GM18498 (cell line): ENCODE measurements at regions not wholly inside any gene's neighbourhood (a gene's known extent, or its start where the extent isn't known, plus 50 kb on each side); places are given as distances from the start of the nearest gene placed in this dataset.

Experiments
- ATAC-seq: cut with Tn5 transposase; IDR thresholded peaks from one replicate; pipeline ENCODE4 v1.9.1; 2021; ENCODE audit warnings: mild to moderate bottlenecking, moderate library complexity; ENCODE audit not compliant: unreplicated experiment

DNA sequence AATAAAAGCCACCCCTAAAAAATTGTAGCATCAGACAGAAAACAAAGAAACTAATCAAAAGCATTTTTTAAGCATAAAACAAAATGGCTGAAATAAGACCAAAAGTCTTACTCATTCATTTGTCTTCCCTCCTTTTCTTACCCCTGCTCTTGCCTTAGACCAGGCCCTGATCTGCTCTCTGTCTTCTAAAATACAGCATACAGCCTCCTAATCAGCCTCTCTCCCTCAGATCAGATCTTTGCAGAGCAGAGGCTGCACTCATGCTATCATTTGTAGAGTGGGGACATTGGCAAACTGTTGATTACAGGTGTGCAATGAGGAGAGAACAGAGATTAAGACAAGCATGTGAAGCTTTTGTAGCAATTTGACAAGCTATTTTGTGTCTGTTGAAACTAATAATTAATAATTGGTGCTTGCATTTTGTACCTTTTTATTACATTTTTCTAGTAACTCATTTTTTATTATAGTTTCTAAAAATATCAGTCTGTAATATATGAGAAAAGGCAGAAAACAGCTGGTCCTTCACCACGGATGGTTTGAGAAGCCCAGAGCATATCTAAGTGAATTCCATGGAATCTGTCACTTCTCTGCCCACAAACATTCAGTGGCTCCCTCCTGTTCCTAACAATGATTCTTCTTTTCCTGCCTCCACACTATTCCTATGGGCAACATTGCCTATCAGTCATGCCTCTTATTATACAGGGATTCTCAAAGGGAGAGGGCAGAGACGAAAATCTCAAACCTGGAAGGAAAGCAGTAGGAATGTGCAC, 286.2 kb upstream of the STT3B start:
- ATAC-seq: no peak

GRCh38 chr3:31247063-31247447, 285.7 kb upstream of the STT3B start:
- ATAC-seq: no peak

GRCh38 chr3:31247850-31248562, 284.7 kb upstream of the STT3B start:
- ATAC-seq: peak; percentile 50

DNA sequence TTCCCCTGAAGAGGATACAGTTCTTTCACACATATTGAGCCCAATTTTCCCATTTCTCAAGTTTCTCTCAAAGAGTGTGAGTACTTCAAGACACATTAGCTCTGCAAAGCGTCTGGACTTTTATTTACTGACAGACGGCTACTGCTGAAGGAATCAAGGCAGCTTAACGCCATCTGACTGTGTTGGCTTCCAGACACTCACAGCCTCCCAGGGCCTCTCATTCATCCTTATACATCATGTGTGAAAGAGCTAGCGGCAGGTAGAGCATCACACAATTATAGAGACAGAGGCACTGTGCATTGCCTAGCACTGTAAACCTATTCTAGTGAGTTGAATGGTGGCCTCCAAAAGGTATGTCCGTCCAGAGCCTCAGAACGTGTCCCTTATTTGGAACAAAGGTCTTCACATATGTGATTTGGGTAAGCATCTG, 284.1 kb upstream of the STT3B start:
- ATAC-seq: peak; percentile 10

GRCh38 chr3:31249545-31249944, 283.2 kb upstream of the STT3B start:
- no peak for ATAC-seq

DNA sequence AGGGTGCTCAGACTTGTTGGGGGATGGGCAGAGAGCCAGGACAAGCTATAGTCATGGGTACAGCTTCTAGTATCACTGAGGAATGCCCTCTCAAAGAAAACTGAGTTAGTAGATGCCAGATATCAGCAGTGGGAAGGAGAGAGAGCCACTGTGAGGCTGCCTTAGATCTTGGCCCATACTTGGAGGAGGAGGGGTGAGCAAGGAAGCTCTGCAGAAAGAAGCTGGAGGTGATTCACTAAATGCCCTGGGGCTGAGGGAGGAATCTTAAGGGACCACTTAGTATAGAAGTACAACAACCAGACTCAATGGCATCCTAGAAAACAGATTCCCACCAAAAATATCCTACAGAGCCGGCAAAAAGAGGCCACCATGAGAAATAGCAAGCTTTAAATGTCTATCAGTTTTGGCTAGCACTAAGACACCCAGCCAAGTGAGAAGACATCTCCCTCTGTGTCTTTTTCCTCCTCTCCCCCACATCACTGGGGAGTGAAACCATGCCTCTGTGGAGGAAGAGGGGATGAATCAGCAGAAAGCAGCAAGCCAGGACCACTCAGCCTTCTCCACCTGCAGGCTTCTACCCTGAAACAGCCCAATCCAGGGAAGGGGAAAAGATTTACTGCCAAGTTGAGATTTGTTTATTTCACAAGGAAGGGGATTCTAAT, 282.5 kb upstream of the STT3B start:
- no peak for ATAC-seq

DNA sequence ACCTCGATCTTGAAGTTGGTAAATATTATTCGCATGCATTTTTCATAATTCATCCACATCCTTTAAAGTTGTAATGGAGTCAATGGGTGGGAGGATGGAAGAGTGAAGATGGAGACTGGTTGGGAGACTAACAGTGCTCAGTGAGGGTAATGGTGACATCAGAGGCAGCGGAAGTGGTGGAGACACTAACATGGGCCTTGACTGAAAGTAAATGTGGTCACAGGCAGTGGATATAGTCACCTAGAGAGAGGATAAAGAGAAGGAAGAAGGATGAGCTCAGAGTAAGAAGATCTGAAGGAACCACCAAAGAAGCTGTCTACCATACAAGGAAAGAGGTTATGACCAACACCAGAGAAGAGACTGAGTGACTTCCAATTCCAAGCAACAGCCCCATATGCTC, 281.6 kb upstream of the STT3B start:
- no peak for ATAC-seq

GRCh38 chr3:31252216-31253185, 280.2 kb upstream of the STT3B start:
- ATAC-seq: no peak

- no peak for ATAC-seq
Observed at GRCh38 chr3:31253782-31254181, 278.9 kb upstream of the STT3B start.

- no peak for ATAC-seq
Observed at GRCh38 chr3:31254483-31254882, 278.2 kb upstream of the STT3B start.

- no peak for ATAC-seq
Observed at GRCh38 chr3:31255007-31255581, 277.6 kb upstream of the STT3B start.

- ATAC-seq: no peak
Observed at GRCh38 chr3:31262201-31262600, 270.5 kb upstream of the STT3B start.

DNA sequence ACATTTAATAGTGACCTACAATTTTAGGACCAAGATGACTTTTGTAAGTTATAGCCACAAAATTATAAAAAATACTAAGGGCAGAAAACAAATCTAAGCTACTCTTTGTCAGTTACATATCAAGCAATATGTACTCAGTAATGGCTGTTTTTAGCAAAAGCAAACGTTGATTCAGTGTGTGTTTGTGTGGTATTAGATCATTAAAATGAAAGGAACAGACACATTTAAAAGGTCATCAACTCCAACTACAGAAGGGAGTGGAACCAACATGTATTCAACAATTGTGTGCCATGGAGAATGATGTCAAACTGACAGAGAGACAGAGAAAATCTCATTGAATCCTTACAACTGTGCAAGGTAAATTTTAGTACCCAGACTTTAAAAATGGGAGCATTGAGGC, 268.8 kb upstream of the STT3B start:
- no peak for ATAC-seq

- no peak for ATAC-seq
Observed at GRCh38 chr3:31265646-31266428, 266.9 kb upstream of the STT3B start.

DNA sequence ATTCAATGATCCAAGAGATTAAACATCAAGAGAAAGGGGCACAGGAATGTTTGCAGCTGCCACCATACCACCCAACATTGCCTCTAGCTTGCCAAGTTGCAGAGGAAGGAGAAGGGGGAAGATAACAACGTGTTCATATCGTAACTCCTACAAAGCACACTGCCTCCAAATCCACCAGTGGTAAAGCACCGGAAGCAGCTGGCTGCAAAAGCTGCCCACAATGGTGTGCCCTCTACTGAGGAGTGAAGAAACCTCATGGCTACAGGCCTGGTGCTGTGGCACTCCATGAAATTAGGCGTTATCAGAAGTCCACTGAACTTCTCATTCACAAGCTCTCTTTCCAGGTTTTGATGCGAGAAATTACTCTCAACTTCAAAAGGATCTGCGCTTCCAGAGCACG, 263.9 kb upstream of the STT3B start:
- ATAC-seq: no peak

DNA sequence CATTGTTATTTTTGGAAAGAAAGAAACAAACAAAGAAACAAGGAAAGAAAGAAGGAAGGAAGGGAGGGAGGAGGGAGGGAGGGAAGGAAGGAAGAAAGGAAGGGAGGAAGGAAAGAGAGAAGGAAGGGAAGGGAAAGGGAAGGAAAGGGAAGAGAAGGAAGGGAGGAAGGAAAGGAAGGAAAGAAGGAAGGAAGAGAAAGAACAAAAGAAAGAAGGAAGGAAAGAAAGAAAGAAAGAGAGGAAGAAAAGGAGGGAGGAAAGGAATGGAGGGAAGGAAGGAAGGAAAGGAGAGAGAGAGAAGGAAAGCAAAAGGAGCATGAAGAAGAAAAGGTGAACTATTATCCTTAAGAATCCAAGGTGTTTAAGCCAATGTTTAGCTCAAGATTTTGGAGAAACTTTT, 262.7 kb upstream of the STT3B start:
- no peak for ATAC-seq

GRCh38 chr3:31274326-31275024, 258.2 kb upstream of the STT3B start:
- ATAC-seq: no peak

DNA sequence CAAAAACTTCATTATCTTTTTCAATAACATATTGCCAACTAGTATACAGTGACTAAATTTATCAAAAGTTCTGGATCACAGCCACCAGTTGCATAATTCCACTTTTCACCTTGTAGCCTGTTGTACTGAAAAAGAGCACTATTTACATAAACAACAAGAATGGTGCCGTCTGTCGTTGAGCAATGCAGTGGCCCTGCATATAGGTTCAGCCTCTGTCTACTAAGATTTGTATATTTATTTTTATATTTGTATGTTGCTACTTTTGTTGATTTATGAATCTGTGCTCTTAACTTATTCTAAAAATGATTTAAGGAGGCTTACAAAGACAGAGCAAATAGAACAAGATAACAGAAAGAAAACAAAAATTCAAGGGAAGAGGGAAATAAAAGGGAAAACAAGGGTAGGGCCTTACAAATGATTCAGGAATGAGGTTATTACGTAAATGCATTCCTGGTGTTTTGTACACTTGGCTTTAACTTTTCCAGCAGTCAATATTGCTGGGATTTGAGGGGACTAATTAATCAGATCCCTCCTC, 257.6 kb upstream of the STT3B start:
- no peak for ATAC-seq

DNA sequence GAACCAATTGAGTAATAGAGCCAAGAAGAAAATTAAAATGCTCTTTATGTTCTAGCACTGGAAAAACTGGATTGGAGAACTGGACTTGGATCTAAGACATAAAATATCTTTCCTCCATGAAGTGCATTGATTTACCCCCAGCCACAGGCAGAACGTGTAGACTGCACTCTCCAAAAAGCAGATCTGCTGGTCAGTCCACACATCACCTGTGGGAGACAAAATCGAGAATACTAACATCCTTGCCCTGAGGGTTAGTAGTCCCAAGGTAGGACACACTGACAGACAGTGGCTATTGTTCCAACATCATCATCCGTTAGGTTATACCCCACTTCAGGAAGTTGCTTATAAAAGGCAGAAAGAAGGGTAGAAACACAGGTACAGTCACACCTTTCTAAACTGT, 257.1 kb upstream of the STT3B start:
- ATAC-seq: no peak
